CD4-positive, alpha-beta T cell treated with Interferon alpha-2 for 1 hour (primary cell): ENCODE measurements at regions not wholly inside any gene's neighbourhood (a gene's known extent, or its start where the extent isn't known, plus 50 kb on each side); places are given as distances from the start of the nearest gene placed in this dataset.
"Not testable (repeated sequence)": the region's sequence is repeated elsewhere in the genome, so short reads cannot be mapped to it uniquely, and the experiment has no call there.

Experiments
- DNase-seq, 2 donors: peaks; one replicate each; pipeline ENCODE4 v3.0.0-alpha.2; 2020 to 2022

DNA sequence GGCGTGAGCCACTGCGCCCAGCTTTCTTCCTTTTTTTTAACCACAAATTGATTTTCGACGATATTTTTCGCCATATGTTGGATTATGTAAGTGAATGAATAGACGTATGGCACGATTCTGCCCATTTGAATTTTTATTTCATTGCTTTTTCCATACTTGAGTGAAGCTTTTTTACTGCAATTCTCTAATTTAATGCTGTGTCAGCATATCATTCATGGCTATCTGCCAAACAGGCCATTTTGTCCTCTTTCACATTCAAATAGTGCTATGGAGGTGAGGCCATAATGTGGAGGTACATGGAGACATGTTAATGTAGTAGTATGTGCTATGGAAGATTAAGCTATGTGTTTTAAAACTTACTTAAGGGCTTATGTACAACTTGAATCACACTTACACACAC is 152.1 kb upstream of the TUSC1 start:
- DNase-seq: no peak

DNA sequence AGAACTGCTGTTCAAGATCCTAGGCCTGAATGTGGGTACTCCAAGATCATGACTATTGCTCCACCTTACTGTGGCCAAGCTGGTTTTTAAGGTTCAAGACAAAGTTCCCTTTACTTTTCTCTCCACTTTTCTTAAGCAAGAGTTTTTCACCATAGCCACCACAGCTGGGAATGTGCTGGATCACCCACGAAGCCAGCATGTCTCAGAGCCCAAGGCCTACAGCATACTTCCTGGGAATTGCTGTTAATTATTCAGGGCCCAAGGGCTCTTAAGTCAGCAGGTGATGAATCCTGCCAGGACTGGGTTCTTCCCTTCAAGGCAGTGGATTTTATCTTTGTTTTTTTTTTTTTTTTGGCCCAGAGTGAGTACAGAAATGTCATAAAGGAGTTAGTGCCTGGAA is 149.4 kb upstream of the TUSC1 start:
- no peak for DNase-seq

DNA sequence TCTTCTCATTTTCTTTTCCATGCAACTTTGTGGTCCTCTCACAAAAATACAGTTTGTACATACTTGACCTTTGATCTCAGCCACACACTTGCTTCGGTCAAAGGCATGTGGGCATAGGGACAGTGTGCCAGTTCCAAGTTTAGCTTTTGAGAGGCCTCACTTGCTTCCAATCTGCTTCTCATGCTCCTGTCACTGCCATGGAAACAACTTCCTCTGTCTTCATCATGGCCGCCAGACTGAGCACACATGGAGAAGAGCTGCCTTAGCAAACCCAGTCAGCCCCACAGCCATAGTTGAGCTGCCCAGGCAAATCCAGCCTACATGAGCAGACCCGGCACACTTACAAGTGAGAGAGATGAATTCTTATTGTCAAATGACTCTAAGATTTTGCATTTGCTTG is 138.2 kb upstream of the TUSC1 start:
- DNase-seq: no peak

DNA sequence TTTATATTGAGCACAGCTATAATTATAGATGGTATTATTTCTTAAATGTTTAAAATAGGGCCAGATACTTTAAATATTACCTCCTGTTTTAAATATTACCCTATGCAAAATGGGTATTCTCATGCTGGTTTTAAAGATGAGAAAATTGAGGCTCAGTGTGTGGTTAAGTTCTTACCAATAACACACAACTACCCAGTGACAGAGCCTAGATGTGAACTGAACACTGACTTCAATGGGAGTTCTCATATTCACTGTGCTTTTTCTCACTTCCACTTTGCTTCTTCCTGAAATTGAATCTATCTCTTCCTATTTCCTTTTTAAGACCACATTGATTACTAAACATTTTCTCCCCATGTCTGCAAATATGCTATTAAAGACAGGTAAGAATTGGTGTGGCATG is 135.8 kb upstream of the TUSC1 start:
- DNase-seq: no peak

- no peak for DNase-seq
Observed at GRCh38 chr9:25813478-25813877, 135.2 kb upstream of the TUSC1 start.

DNA sequence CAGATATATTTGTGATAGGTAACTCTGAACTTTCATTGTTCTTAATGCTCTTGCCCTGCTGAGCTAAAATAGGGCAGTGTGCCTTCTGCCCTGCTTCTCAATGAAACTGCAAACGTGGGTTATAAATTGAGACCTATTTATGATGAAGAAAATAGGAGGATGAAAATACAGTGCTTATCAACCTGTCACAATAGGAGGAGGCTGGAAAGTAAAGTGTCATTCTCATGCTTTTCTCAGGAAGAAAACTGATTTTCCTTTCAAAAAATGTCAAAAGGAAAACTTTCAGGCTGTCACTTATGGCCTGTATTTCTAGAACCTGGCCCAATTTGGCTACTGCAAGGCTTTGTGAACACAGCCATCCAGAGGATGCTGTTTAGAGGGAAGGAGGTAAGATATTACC is 130.3 kb upstream of the TUSC1 start:
- DNase-seq: no peak

DNA sequence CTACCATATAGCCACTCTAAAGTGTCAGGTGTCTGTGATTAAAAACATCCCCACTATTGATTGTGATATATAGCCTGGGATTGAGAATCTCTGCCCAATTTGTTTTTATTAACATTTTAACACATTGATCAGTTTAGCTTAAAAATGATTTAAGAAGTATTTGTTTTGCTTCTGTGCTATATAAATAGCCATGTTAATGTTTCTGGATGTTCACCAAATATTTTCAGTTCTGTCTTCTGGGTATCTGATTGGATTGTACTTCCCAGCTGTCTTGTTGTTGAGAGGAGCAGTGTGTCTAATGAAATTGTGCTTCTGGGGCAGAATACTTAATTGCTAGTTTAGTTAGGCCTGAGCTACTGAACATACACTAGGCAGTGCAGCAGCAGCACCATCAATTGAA is 126.6 kb upstream of the TUSC1 start:
- no peak for DNase-seq

- not testable (repeated sequence) for DNase-seq
Observed at GRCh38 chr9:25801989-25802388, 123.7 kb upstream of the TUSC1 start.

GRCh38 chr9:25773805-25774204 is 95.6 kb upstream of the TUSC1 start:
- DNase-seq: no peak

DNA sequence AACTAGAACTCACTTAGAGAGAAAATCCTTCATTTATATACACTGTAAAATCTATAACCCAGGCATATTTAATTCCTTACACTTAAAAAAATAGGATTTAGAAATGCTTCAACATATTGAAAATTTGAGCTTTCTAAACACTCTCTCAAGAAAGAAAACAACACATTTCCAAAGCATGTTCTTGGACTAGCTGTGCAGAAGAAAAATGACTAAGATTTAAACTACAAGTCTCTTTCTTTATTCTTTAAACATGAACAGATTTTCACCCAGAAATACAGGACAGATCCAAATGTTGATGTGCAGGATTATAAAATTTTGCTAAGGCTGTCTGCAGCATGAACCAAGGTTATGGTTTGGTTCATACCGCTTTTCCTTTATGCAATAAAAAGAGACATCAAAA is 77.7 kb upstream of the TUSC1 start:
- no peak for DNase-seq

DNA sequence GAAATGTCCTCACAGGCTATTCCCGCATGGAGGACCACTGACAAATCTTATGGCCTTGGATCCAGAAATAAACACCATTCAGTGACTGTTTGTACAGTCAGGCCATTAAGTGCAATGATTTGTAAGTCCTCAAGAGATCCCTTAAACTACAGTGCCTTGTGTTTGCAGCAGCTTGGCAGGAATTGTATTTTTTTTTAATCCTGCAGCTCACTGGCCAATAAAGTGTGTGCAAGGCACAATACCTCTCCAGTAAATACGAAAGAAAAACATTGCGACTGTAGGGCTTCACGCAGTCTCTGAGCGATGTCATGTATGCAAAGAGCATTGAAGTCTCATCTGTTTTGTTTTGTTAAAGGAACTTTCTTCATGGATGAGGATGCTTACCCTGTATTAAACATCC is 74.2 kb upstream of the TUSC1 start:
- no peak for DNase-seq

GRCh38 chr9:25742256-25742655 is 64.0 kb upstream of the TUSC1 start:
- no peak for DNase-seq

GRCh38 chr9:25733336-25733982 is 55.2 kb upstream of the TUSC1 start:
- no peak for DNase-seq

- not testable (repeated sequence) for DNase-seq
Observed at GRCh38 chr9:25731895-25732794, 53.9 kb upstream of the TUSC1 start.
